22Rv1 (cell line): ENCODE measurements at regions not wholly inside any gene's neighbourhood (a gene's known extent, or its start where the extent isn't known, plus 50 kb on each side); places are given as distances from the start of the nearest gene placed in this dataset.
"Not testable (repeated sequence)": the region's sequence is repeated elsewhere in the genome, so short reads cannot be mapped to it uniquely, and the experiment has no call there.

Source experiments
- H3K27ac ChIP-seq: fragments of 450-650 bp; 2 replicates; pipeline ENCODE4 v1.5.1; 2017
- CTCF ChIP-seq: fragments of 450-650 bp; IDR thresholded peaks from 2 replicates; pipeline ENCODE4 v1.5.1; 2017; ENCODE audit warnings: mild to moderate bottlenecking
- ZFX ChIP-seq: fragments of 450-650 bp; IDR thresholded peaks from 2 replicates; pipeline ENCODE4 v1.6.1; 2017; ENCODE audit warnings: antibody characterized with exemption, borderline replicate concordance

DNA sequence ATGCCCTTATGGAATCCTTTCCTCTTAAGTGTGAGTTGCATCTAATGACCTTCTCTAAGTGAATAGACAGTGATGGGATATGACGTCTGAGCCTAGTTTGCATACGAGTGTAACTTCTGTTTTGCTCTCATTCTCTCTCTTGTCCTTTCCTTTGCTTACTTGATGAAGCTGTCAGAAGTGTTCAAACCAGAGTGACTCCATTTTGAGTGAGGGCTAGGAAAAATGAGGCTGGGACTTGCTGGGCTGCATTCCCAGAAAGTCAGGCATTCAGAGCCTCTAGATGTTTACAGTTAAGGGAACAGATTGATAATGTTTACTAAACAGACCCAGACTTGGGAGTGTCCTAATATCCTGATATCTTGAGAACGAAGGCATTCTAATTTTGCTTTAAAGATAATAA is 311.2 kb upstream of the SOX4 start:
- H3K27ac ChIP-seq = not testable (repeated sequence)

GRCh38 chr6:21284166-21284565 is 309.4 kb upstream of the SOX4 start:
- no peak overlapping the region for H3K27ac ChIP-seq
- no peak for TF ChIP-seq ZFX
- TF ChIP-seq CTCF = no peak

DNA sequence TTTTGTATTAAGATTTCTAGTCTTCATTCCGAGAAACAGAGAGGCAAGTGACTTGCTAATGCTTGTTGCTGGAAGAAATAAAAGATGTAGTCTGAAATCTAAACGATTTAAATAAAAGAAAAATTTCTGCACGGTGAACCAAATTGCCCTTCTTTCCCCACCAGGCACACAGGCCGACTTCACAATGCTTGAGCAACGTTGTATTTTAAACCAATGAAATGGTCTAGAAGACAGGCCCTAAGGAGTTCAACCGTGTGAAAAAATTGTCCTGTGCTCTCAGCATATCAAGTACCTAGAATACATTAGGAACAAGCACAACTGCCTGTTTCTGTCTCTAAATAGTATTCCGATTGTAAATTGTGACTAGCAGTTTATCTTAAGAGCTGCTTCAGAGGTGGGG is 308.8 kb upstream of the SOX4 start:
- H3K27ac ChIP-seq = no peak overlapping the region
- TF ChIP-seq ZFX = no peak
- no peak for TF ChIP-seq CTCF

- H3K27ac ChIP-seq = no peak overlapping the region
- TF ChIP-seq ZFX = no peak
- no peak for TF ChIP-seq CTCF
Measured at GRCh38 chr6:21294144-21294543, 299.4 kb upstream of the SOX4 start.

DNA sequence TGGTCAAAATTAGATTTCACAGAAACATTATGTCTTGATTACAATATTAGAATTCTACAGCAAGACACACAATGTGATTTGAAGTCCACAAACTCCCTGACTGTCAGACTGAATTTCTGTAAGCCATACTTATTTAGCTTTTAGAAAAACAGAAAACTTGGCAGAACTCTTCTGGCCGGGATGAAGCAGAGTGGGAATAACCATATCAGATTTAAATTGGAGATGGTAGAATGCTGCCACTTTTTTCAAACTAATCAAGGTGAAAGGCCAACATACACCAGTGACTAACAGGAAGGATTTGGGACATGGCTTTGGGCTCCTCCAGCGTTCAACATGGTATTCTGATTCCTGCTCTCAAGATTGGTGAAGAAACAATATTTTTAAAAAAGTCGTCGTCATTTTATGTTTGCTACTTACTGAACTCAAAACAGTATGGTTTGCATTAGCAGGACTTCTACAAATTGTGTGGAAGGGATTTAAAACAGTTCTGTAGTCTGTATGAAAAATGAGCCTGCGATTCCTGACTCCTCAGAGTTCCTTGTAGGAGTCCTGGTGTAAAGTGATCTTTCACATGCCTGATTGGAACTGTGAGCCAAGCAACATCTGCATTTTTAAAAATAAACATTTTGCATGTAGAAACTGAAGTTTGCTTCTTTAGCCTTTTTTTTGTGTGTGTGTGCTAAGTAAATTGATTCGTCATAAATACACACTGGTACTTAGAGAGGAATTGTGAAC is 297.9 kb upstream of the SOX4 start:
- H3K27ac ChIP-seq = no peak overlapping the region
- TF ChIP-seq ZFX (no peak), CTCF (no peak)

DNA sequence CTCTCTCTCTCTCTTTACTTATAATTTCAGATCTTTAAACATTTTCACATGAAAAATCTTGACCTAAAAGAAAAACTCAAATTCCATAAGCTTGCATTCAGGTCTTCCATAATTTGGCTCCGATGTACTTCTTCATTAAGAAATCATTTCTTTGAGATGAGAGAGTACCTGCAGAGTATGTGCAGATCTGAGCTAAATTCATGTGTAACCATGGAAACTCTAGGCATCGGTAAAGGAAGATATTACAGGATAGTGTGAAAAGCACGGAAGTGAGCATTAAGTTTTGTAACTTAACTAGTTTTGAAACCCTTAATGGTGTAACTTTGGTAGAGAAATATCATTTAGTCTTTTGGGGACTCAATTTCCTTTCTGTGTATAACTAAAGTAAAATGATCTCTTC is 295.9 kb upstream of the SOX4 start:
- TF ChIP-seq ZFX = no peak
- TF ChIP-seq CTCF = no peak
- no peak overlapping the region for H3K27ac ChIP-seq

DNA sequence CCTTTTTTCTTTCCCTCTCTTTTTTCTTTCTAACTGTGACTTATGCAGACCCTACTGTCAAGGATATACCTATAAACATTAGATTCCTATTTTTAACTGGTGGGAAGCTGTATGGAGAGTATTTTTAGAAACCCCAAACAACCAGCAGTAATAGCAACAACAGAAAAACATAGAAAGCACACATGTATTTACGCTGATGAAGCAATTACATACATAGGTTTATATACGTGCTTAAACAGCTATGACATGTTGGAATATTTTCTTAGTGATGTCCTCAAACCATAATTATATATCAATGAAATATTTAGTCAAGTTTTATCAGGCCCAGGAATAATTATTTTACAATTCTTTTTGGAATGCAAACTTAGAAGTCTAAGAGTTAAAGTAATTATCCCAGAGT is 294.3 kb upstream of the SOX4 start:
- no peak overlapping the region for H3K27ac ChIP-seq
- TF ChIP-seq CTCF (no peak), ZFX (no peak)

- TF ChIP-seq ZFX (no peak), CTCF (no peak)
- no peak overlapping the region for H3K27ac ChIP-seq
Measured at GRCh38 chr6:21300439-21300838, 293.1 kb upstream of the SOX4 start.
